ENCODE measurements at regions not wholly inside any gene's neighbourhood (a gene's known extent, or its start where the extent isn't known, plus 50 kb on each side); places are given as distances from the start of the nearest gene placed in this dataset.

DNA sequence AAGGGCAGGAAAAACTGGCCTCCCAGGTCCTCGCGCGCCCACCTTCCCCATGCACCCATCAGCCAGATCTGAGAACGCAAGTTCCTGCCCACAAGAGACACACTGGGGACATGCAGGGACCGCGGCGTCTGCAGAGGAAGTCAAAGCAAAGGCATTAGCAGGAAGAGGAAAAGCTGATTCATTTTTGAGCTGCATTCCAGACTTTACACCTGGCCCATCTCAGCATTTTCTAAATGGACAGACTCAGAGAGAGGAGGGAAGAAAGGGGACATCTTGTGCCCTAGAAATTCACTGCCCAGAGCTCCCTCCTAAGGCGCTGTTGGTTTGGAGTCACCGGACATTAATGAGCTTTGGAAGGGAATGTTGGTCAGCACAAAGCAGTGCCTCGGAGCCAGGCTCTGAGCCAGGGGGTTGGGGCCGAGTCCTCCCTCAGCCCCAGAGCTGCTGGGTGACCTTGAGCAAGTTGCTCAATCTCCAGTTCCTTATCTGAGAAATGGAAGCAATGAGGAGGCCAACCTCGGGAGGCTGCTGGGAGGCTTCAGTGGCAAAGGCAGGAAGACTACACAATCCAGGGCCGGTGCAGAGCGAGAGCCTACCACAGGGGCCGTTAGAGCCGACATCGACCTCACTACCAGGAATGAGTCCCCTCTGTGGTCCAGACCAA is 150.5 kb upstream of the IQSEC1 start:
- DNase-seq, result no peak

DNA sequence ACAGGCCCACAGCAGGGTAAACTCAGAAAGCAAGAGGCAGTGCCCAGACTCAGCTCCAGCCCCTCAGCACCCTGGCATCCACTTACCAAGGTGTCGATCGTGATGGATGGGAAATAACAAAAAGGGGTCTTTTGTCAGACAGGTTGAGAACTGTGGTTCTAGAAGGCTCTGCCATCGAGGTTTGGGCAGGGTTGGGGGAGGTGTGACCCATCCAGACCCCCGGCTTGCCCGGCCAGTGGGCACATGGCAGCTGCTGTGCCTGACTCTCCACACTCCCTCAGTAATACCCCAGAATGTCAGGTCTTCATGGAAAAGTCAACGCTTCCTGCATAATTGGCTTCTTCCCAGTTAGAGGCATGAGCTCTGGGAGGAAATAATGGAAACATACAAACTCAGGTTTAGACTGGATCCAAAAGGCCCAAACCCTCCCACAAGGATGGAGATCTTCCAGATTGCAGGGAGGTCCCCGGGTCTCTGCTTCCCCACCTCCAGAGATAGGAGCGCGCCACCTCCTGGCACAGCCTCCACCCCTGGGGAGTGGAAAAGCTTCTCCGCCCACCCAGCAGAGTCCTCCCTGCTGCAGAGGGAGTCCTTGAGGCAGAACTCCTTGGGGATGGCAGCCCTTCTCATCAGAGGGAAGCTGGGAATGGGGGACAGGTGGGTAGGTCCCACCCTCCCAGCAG is 149.8 kb upstream of the IQSEC1 start:
- DNase-seq, result no peak

DNA sequence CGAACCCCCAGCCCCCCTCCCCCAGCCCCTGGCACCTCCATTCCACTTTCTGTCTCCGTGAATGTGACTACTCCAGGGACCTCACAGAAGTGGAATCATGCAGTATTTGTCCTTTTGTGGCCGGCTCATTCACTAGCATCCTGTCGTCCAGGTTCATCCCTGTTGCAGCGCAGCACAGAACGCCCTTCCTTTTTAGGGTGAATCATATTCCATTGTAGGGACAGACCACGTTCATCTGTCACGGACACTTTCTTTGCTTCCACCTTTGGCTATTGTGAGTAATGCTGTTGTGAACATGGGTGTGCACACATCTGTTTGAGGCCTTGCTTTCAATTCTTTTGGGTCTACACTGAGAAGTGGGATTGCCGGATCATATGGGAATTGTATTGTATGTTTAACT is 148.9 kb upstream of the IQSEC1 start:
- no peak for DNase-seq

DNA sequence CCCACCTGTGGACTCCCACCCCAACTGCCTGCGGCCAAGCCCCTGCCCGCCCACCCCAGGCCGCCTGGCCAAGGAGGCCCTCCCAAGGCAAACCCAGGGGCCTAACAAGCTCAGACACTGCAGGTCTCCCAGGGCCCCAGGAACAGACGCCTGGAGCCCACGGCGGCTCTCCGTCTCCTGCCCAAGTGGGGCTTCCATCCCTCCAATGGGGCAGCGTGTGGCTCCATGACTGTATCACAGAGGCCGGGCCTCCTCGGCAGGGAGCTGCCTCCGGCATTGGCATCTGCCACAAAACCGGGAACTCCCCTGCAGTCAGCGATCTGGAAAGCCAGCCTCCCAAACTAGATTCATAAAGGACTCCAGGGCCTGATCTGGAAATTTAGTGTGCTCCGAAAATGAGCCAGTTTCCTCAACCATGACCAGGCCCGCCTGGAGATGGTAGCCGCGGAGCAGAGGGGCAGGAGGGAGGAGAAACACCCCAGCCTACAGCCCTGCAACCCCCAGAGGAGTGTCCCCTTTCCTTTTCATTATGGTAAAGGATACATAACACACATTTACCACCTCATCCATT is 148.3 kb upstream of the IQSEC1 start:
- DNase-seq, result no peak

DNA sequence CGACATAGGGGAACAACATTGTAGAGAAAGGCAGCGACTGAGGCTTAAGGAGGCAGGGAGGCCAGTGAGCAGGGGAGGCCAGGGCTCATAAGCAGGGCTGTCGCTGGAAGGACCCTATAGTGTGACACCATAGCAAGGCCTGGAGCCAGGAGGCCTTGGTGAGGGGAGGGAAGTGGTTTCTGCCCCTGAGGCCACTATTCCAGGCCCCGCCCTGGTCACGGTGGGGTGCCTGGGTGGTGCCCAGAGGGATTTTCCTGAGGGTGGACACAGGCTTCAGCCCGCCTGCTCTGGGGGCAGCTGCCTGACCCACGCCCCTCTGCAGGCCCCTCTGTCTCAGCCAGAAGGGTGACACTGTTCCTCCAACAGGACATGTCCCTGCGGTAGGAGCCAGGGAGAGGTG is 147.8 kb upstream of the IQSEC1 start:
- DNase-seq, result no peak

DNA sequence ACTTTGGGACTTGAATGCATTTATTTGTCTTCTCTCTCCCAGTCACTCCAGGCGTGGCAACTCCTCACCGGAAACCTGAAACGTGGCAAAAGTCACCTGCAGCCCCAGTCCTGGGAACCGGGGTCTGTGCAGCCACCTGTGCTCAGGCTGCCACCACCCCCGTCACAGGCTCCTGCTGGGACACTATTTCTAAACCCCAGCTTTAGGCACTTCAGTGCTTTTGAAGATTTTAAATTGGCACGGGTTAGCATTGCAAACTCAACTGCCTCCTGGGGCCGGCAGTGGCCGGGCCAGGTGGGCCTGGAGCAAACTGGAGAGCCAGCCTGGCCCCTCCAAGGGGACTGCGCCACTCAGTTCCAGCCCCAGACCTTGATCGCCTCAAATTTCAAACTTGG is 146.7 kb upstream of the IQSEC1 start:
- no peak for DNase-seq

DNA sequence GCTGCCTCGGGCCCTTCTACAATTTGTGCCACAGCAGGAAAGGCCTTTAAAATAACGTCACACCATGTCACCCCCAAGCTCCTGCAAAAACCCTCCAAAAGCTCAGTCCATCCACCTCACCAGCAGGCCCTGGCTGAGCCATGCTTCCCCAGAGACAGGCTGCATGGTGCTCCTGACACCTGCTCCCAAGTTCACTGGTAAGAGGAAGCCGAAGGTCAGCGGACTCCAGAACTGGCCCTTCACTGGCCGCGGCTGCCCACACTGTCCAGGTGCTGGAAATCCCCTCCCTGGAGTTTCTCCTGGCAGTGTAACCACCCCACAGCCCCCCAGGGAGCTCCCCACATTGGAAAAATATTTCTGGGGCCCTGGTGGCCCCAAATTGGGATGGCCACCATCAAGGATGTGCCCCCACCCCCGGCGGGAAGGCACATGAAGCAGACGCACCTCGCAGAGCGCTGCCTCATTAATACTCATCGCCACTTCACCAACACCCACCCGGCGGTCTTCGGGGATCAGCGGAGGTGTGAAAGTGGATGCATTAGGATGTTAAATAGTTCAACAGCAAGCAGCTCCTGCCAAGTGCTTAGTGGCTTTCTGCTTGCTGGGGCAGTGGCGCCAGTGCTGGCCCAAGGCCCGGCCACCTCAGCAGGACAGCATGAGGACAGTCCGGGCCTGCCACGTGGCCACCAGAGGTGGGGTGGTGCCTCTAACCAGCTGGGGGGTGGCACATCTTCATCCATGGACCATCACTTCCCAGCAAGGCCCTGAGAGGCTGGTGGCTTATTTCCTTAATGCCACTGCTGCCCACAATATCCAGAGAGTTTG is 146.1 kb upstream of the IQSEC1 start:
- no peak for DNase-seq

DNA sequence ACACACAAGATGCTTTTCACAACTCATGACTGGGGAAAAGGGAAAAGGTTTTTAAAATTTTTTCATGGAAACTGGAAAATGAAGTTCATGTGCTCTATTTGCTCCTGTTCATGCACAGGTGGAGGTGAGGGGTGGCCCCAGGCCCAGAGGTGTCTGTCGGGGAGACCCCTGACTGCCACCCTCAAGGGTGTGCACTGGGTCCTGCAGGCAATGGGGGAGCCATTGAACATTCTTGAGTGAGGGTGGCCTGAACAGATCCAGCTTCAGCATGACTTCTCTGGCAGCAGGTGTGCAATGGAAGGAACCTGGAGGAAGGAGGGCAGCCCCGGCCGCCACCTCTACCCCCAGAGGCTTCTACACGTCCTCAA is 145.3 kb upstream of the IQSEC1 start:
- no peak for DNase-seq

DNA sequence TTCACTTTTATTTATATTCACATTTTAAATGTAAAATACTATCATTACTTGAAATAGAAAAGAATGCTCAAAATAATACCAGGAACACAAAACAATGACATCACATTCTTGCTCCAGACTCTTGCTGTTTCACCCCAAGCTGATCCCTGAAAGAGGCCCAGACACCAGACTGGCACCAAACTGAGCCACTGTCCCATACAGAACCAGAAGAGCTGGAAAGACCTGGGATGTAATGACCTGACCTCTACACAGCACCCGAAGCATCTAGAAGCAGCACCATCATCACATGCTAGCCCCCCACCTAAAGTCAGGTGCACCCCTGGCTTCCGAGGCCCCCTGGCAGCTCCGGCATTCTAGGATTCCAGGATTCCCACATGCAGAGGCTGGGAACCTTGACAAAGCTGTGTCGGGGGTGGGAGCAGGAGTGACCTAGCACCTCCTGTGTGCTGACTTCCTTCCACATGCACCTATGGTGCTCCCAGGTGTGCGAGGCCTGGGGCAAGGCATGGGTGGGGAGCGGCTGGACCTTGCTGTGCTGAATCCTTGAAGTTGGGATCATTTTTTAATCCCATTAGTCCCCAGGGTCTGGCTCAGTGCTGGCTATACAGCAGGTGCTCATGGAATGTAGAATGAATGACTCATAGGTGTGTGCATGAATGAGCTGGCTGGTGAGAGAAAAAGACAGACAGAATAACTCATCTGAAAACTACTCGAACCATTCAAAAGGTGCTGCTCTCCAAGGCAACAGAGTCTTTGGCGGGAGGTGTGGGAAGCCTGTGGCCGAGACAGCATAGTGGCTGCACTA is 144.7 kb upstream of the IQSEC1 start:
- DNase-seq, result peak; percentile 87 to 94

DNA sequence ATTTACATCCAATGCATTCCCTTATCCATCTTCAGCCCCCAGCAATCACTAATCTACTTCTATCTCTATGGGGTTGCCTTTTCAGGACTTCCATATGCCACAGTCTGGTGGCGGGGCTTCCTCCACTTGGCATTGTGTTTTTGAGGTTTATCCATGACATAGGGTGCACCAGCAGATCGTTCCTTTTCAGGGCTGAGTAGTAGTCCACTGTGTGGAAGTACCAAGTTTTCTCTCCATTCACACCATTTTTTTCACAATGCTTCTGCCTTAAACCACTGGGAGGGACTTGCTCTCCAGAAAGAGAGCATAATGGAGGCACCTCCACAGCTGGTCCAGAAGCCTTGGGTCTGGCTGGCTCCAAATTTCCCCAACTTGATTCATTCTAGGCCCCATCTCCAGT is 144.0 kb upstream of the IQSEC1 start:
- DNase-seq, result no peak

DNA sequence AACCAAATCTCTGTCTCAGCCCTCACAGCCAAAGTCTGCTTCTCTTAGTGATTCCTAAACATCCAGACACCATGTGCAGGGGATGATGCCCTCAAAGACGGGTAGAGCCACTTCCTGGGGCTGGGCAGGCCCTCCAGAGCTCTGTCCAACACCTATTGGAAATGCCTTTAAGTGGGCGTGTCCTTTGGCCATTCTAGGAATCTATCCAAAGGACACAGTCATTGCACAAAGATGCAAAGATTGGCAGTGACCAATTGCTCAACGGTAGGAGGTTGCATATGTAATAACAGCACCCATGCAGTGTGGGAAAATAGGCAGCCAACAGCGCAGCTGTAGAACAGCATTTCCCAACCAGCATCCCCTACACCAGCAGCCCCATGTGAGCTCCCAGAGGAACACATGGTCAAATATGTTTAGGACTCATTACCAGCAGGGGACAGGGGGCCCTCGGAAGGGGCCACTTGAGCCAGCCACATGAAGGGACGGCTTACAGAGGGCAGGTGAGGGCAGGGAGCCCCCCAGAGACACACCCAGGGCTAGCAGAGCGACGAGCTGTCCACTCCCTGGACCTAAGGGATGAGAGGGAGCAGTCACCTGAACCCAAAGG is 142.8 kb upstream of the IQSEC1 start:
- DNase-seq, result peak; percentile 87 to 90

DNA sequence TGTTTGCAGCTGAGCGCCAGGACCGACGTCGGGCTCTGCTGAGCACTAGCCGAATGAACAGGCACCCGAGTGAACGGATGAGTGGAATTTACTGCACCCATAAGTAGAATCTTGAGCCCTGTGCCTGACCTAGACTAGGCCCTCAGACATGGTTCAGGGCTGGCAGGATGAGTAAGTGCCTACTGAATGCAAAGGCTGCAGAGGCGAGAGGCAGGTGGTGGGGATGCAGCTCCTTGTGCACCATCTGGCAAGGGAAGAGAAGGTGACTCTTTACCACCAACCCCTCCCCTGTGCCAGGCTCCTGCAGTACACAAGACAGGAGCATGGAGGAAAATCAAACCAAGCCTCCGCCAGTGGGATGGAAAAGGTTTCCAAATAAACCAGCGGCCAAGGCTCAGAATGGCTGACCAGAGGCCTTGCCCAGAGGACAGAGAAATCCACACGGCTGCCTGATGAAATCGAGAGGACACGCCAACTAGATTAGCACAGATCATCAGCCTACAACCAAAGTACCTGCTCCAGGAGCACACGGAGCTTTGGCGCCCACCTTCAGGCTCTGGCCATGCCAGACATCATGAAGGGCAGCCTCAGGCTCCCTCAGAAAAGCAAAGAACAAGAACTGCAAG is 141.7 kb upstream of the IQSEC1 start:
- DNase-seq, result no peak

DNA sequence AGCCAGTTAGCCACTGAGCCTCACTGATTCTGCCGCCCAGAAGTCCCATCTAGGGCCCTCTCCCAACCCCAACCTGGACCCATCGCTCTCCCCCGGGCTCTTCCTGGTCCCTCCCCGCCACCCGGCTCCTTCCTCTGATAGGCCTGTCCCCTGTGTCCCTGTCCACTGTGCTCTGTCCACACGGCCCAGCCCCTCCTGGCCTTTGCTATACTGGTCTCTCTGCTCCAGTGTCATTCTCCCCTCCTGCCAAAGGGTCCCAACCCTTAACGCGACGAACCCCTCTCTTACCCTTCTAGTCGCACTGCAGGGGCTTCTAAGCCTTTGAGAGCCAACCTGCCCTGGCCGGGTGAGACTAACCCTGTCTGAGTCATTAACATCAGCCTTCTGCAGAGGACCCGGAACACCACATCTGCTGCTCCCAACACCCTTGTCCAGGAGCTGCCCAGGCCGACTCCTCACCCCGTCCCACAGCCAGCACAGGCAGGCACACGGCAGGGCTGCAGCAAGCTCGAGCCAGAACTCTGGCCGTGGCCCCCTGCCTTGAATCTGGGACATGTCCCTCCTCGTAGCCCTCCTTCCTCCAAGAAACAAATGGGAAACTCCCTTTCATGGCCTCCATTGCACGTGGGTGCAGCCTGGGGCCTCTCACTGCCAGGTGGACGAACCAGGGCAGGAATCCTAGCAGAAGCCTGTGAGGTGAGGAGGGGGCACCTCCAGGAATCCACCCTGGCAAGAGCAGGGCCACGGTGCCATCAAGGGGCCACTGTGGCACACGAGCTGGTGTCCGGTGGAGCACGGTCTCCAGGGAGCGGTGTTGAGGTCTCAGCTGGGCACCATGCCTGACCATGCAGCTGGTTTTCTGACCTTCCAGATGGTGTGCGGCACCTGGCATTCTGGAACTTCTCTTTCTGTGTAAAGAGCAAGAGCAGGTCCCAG is 140.9 kb upstream of the IQSEC1 start:
- no peak for DNase-seq

DNA sequence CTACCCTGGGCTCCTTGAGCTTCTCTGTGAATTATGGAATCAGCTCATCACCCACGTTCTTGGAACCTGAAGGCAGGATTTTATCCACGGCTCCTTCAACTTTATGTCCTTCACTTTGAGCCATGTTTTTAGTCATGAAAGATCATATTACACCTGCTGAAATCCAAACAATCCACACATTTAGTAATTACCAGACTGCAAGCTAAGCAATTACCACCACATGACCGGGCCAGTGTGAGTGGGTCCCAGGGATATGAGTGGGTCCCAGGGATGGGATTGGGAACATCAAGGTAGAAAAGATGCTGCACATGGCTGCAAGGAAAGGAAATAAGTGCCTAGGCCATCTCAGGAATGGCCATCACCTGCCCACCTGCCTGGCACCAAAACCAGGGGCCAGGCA is 140.3 kb upstream of the IQSEC1 start:
- DNase-seq, result no peak

DNA sequence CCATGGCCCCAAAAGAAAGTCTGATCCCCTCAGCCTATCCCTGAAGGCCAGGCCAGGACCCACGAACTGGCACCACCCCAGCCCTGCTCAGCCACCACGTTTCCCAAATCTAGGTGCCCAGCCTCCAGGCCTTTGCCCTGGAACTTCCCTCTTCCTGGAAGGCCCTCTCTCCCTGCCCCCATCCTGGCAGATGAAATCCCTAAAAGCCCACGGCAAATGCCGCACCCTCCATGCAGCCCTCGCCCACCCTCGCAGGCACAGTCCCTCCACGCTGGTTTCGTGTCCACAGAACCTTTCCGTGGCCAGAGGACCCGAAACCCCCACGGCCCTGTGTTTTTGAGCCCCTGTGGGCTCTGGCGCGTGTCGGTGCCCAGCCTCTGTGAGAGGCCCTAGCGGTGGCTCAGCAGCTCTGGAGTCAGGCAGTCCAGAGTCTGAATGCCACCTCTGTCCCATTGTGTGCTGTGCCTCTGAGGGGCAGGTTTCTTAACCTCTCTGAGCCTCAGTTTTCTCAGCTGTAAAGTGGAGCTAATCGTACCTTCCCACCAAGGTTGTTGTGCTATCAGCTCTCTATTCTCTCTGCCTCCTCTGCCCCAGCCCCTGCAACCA is 138.5 kb upstream of the IQSEC1 start:
- DNase-seq, result no peak

DNA sequence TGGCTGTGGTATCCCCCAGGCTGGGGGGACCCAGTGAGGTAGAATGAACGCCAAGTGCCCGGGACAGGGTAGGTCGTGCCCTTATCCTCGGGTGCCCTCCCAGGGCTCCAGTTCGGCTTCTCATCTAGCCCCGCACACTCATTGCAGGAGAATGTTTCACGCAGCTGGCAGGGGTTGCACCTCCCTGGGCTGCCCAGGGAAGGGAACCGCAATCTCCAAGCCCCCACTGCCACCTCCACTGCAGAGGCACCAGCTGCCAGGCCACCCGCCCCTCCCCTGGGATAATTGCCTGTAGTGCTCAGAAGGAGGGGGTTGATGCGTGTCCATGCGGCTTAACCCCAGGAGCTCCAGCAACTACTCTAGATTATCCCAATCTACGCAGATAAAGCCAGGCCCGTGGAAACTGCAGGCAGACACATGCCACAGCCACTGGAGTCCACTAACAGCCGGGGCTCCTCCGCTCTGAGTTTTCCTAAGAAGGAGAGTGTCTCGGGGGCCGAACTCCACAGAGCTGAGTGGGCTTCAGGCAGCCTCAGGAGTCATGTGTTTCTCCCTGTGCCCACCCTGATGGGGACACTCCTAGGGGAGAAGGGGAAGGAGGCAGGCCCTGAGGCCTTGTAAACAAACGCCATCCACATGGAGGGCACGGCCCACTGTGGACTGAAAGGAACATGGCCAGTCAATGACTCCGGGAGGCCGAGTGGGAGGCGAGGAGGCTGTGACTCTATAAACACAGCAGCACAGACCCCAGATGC is 137.2 kb upstream of the IQSEC1 start:
- no peak for DNase-seq

DNA sequence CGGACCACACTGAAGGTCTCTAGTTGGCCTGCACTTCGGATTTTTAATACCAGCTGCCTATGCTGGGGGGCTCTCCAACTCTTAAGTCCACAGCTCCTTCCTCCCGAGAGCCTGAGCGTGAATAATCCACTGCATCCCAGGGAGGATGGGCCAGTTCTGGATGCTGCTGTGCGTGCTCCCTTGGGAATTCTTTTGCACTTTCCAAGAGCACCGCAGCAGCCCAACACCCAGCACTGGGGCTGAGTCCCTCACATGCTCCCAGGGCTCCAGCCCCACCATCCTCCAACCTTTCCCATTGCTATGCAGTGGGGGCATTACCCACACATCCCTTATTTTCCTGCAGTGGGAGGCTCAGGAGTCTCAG is 136.4 kb upstream of the IQSEC1 start:
- DNase-seq, result no peak

DNA sequence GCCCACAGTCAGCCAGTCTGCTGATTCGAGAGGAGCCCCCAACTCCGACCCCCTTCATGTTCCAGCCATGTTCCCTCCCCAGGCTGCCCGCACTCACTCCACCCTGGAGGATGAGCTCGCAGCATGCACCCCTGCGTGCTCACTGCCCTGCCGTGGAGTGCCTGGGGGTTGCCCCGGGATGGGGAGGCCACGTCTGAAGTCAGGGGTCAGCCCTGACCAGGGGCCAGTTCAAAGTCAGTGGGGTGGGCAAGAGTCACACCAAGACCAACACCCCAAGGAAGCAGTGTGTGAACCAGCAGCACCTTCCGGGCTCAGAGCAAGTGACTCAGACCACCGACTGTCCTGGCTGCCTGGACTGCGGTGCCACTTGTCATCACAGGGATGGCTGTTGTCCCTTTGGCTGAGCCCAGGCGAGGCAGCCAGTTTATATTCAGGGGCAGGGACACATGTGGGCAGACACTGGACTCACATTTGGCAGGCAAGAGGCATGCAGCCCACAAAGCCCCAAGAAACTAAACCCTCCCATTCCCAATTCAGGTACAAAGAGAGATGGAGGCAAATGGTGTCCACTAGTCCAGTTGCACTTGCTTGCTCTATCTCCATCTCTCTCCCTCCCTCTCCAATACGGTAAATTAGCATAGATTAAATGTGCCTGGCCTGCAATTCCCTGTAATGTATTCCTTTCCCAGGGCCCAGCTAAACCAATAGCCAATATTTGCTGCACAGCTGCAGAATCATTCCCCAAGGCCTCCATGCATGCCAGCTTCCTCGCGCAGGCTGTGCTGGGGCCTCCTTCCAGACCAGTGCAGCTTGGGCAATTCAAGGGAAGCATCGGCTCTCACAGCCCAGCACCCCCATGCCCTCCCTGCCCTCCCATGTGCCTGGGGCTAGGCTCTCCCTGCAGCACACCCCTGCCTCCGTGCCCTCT is 135.7 kb upstream of the IQSEC1 start:
- DNase-seq, result no peak

All from SW 1271 (cell line).